KMS-11 (cell line): ENCODE measurements at regions not wholly inside any gene's neighbourhood (a gene's known extent, or its start where the extent isn't known, plus 50 kb on each side); places are given as distances from the start of the nearest gene placed in this dataset.

Experiments
- H2AFZ ChIP-seq: fragments of 200-600 bp; sonication (generic); 2 replicates; pipeline ENCODE4 v1.6.1; 2016; ENCODE audit warnings: antibody characterized with exemption, mixed run types, low read depth
- H3K27ac ChIP-seq: fragments of 200-600 bp; sonication (generic); 2 replicates; pipeline ENCODE4 v1.6.1; 2016; ENCODE audit warnings: mild to moderate bottlenecking, mixed run types
- H3K27me3 ChIP-seq: fragments of 200-600 bp; sonication (generic); 2 replicates; pipeline ENCODE4 v1.6.1; 2017; ENCODE audit warnings: mild to moderate bottlenecking, low read depth, mixed run types, moderate library complexity; ENCODE audit not compliant: insufficient read depth
- H3K36me3 ChIP-seq: fragments of 200-600 bp; sonication (generic); 2 replicates; pipeline ENCODE4 v1.6.1; 2017; ENCODE audit warnings: mild to moderate bottlenecking, mixed run types; ENCODE audit not compliant: insufficient read depth
- H3K4me1 ChIP-seq: fragments of 200-600 bp; sonication (generic); 2 replicates; pipeline ENCODE4 v1.6.1; 2016; ENCODE audit warnings: mild to moderate bottlenecking, low read depth, mixed run types; ENCODE audit not compliant: poor library complexity, severe bottlenecking
- H3K4me2 ChIP-seq: fragments of 200-600 bp; sonication (generic); 2 replicates; pipeline ENCODE4 v1.7.0; 2016; ENCODE audit warnings: mild to moderate bottlenecking, mixed run types
- H3K4me3 ChIP-seq: fragments of 200-600 bp; sonication (generic); IDR thresholded peaks from 2 replicates; pipeline ENCODE4 v1.6.1; 2017; ENCODE audit warnings: low read depth, low read length, mixed read lengths; ENCODE audit not compliant: insufficient read depth
- H3K79me2 ChIP-seq: fragments of 200-600 bp; sonication (generic); 2 replicates; pipeline ENCODE4 v1.6.1; 2016; ENCODE audit warnings: low read depth, mixed run types; ENCODE audit not compliant: insufficient read depth
- H3K9ac ChIP-seq: fragments of 200-600 bp; sonication (generic); 2 replicates; pipeline ENCODE4 v1.6.1; 2016; ENCODE audit warnings: mild to moderate bottlenecking, mixed run types
- H4K20me1 ChIP-seq: fragments of 200-600 bp; sonication (generic); 2 replicates; pipeline ENCODE4 v1.6.1; 2016; ENCODE audit warnings: mild to moderate bottlenecking, mixed run types; ENCODE audit not compliant: insufficient read depth
- CTCF ChIP-seq: fragments of 200-600 bp; sonication (generic); conservative IDR thresholded peaks from 2 replicates; pipeline ENCODE4 v1.6.1; 2017; ENCODE audit warnings: low read depth, mild to moderate bottlenecking, antibody characterized with exemption, low read length, moderate library complexity, mixed read lengths

GRCh38 chr5:92560698-92561401 is 1020.2 kb downstream of the NR2F1-AS1 start:
- no peaks in the 10 kb centered on the region for H3K36me3 ChIP-seq
- H4K20me1 ChIP-seq, result no peaks in the 10 kb centered on the region
- no peak overlapping the region for H3K4me3 ChIP-seq
- H3K27me3 ChIP-seq, result no peaks in the 10 kb centered on the region
- peak overlapping the region; percentile 65 for H2AFZ ChIP-seq
- no peaks in the 10 kb centered on the region for H3K79me2 ChIP-seq
- TF ChIP-seq CTCF, result no peak
- peak overlapping the region; percentile 89 for H3K4me2 ChIP-seq
- H3K9ac ChIP-seq, result peak overlapping the region; percentile 73
- peaks cover 74% of the 10 kb centered on the region for H3K4me1 ChIP-seq
- H3K27ac ChIP-seq, result peak overlapping the region; percentile 98

- peak overlapping the region; percentile 98 for H3K27ac ChIP-seq
- H4K20me1 ChIP-seq, result no peaks in the 10 kb centered on the region
- no peaks in the 10 kb centered on the region for H3K36me3 ChIP-seq
- peak overlapping the region; percentile 73; the same call in 1 of the 2 replicates for H3K9ac ChIP-seq
- H3K27me3 ChIP-seq, result no peaks in the 10 kb centered on the region
- H3K4me2 ChIP-seq, result peak overlapping the region; percentile 89
- peaks cover 75% of the 10 kb centered on the region for H3K4me1 ChIP-seq
- no peaks in the 10 kb centered on the region for H3K79me2 ChIP-seq
- no peak for TF ChIP-seq CTCF
- H2AFZ ChIP-seq, result peak overlapping the region; percentile 65; the same call in 1 of the 2 replicates
- no peak overlapping the region for H3K4me3 ChIP-seq
Observed at GRCh38 chr5:92559781-92560180, 1021.2 kb downstream of the NR2F1-AS1 start.

- H4K20me1 ChIP-seq, result no peaks in the 10 kb centered on the region
- H3K27me3 ChIP-seq, result no peaks in the 10 kb centered on the region
- H2AFZ ChIP-seq, result no peak overlapping the region
- peaks cover 75% of the 10 kb centered on the region for H3K4me1 ChIP-seq
- H3K27ac ChIP-seq, result no peak overlapping the region
- H3K9ac ChIP-seq, result no peak overlapping the region
- no peaks in the 10 kb centered on the region for H3K79me2 ChIP-seq
- no peaks in the 10 kb centered on the region for H3K36me3 ChIP-seq
- no peak overlapping the region for H3K4me3 ChIP-seq
- TF ChIP-seq CTCF, result no peak
- H3K4me2 ChIP-seq, result peak overlapping the region; percentile 89; the same call in 1 of the 2 replicates
Observed at GRCh38 chr5:92559331-92559730, 1021.7 kb downstream of the NR2F1-AS1 start.

GRCh38 chr5:92556747-92557146 is 1024.3 kb downstream of the NR2F1-AS1 start:
- no peak overlapping the region for H2AFZ ChIP-seq
- H3K27ac ChIP-seq, result no peak overlapping the region
- H3K79me2 ChIP-seq, result no peaks in the 10 kb centered on the region
- H3K9ac ChIP-seq, result no peak overlapping the region
- no peaks in the 10 kb centered on the region for H4K20me1 ChIP-seq
- no peaks in the 10 kb centered on the region for H3K27me3 ChIP-seq
- no peak overlapping the region for H3K4me2 ChIP-seq
- no peaks in the 10 kb centered on the region for H3K36me3 ChIP-seq
- no peak for TF ChIP-seq CTCF
- H3K4me3 ChIP-seq, result no peak overlapping the region
- peaks cover 75% of the 10 kb centered on the region for H3K4me1 ChIP-seq
